Iris pigment epithelial cell (primary cell): ENCODE measurements at regions not wholly inside any gene's neighbourhood (a gene's known extent, or its start where the extent isn't known, plus 50 kb on each side); places are given as distances from the start of the nearest gene placed in this dataset.

Experiments used
- DNase-seq: peaks from one replicate; pipeline ENCODE4 v3.0.0-alpha.2; 2011; ENCODE audit warnings: low read depth

GRCh38 chr2:149651229-149651628 lies 63.7 kb upstream of the MMADHC start:
- DNase-seq: no peak

DNA sequence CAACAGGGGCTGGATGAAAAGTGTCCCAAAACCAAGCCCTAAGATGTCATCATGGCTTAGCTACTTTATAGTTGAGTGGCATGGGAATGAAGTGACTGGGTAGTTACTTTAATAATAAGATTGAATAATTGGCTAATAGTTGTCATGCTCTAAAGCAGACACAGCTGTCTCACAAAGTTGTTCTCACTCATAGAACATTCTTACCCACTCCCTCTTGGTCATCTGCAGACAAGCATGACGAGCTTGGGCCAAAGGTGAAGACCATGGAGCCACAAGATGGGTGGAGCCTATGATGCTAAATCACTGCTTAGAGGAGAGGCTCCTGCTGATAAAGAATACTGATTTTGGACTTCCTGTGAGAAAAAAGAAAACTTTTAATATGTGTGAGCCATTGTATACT lies 62.4 kb upstream of the MMADHC start:
- peak; percentile 56 for DNase-seq

DNA sequence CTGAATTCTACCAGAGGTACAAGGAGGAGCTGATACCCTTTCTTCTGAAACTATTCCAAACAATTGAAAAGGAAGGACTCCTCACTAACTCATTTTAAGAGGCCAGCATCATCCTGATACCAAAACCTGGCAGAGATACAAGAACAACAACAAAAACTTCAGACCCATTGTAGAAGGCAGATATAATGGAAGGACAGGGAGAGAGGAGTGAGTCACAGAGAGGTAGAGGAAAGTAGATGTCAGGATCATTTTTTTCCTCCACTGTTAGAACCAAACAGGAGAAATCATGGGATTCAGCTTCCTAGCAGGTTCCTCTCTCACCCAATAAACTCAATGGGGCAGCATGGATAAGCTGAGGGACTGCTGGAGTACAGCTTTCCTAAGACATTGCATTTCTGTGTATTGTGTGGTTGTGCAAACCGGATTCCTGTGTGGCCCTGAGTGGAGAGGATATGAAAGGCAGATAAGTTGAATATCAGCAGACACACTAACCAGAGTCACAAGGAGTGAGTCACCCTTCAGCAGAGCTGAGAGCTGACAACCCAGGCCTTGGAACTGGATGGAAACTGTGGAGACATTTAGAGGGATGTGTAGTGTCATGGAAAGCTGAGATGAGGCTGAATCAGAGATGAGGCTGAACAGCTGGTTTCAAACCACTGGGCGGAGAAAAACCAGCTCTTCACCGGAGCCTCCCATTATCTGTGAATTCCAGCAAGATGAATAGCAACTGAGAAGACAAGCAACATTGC lies 60.9 kb upstream of the MMADHC start:
- peak; percentile 97 for DNase-seq

GRCh38 chr2:149645391-149645790 lies 57.8 kb upstream of the MMADHC start:
- DNase-seq: no peak
